Pancreas (tissue), 10 donors: ENCODE measurements at regions not wholly inside any gene's neighbourhood (a gene's known extent, or its start where the extent isn't known, plus 50 kb on each side); places are given as distances from the start of the nearest gene placed in this dataset.

Source experiments
- ATAC-seq, 4 donors: fragments of 200-7000 bp; cut with Tn5 transposase; one replicate each; pipeline versions ENCODE4 v1.8.0 to v1.9.1; 2020; ENCODE audit warnings: mild to moderate bottlenecking in 4 of 4, moderate library complexity in 4 of 4
- DNase-seq, 6 donors: peaks; one replicate each; pipeline ENCODE4 v3.0.0-alpha.2; 2020
- FAIRE-seq: peaks from 2 replicates; lab custom pipeline; 2012; peaks lifted over from hg19 to GRCh38; lab: Jason Lieb, UNC
- H3K27ac ChIP-seq, 4 donors: fragments of 200-600 bp; sonication (generic); 1 replicate in 3 of 4; 2 replicates in 1 of 4; pipeline versions ENCODE4 v1.5.0 to v1.8.0; 2020
- H3K27me3 ChIP-seq, 4 donors: fragments of 200-600 bp; one replicate each; pipeline ENCODE4 v1.8.0; 2021
- H3K36me3 ChIP-seq, 3 donors: fragments of 200-600 bp; sonication (generic) in 1 of 3; one replicate each; pipeline versions ENCODE4 v1.5.0 to v1.8.0; 2020 to 2021
- H3K4me1 ChIP-seq, 3 donors: fragments of 200-600 bp; one replicate each; pipeline ENCODE4 v1.8.0; 2021
- H3K4me3 ChIP-seq, 4 donors: fragments of 200-600 bp; sonication (generic) in 2 of 4; one replicate each; pipeline versions ENCODE4 v1.5.0 to v1.8.0; 2020 to 2021
- H3K9me3 ChIP-seq, 4 donors: fragments of 200-600 bp; one replicate each; pipeline ENCODE4 v1.8.0; 2021
- CTCF ChIP-seq, 4 donors: fragments of 200-600 bp; sonication (generic) in 3 of 4; IDR thresholded peaks; one replicate each; pipeline versions ENCODE4 v1.5.0 to v1.8.0; 2021; ENCODE audit warnings: antibody characterized with exemption in 4 of 4
- WGBS, 2 donors: extraction: QIAGEN DNeasy Blood & Tissue Kit; methylation state at CpG; one replicate each; pipeline ENCODE4 v1.1.7; 2013; 5-methylcytosine and 5-hydroxymethylcytosine counted together
- intact Hi-C, 3 donors: fragments of 100-400 bp; cut with DNase I; formaldehyde crosslinking; loops; one replicate each; pipeline versions ENCODE4 v1.11.1 to v1.14.2; 2022
- donor health status: healthy with polysubstance abuse.
- donor health status: DM: no; HTN: no; CAD: no; lungs with moderate emphysema.
- donor health status: DM: no; HTN: no; CAD: no.
- donor health status: control.
- donor health status: control.
- donor health status: Bipolar disorder and iron deficiency.
- donor health status: DM: yes; HTN: yes; CAD: no.
- donor health status: DM: no; HTN: no; CAD: no.
- donor health status: DM: no; HTN: no; CAD: no.
- donor health status: DM: yes; HTN: yes; CAD: no.

GRCh38 chr17:79322211-79323123 is 247.8 kb downstream of the ENGASE start:
- Histone ChIP-seq H3K9me3 (no peaks in the 10 kb centered on the region), H3K4me1 (no peaks in the 10 kb centered on the region), H3K4me3 (no peak overlapping the region), H3K27ac (no peak overlapping the region), H3K36me3 (no peaks in the 10 kb centered on the region), H3K27me3 (no peaks in the 10 kb centered on the region)
- FAIRE-seq = no peak
- ATAC-seq = no peak
- peak in 2 of 6 donors; percentile 13 to 43 for DNase-seq
- 51 to 57% methylated on average over 14 of the region's 14 CpGs for WGBS, 2 donors
- TF ChIP-seq CTCF (IDR thresholded peaks at IDR 0.05) = no peak
- intact Hi-C loops = no loop called here

GRCh38 chr17:79320331-79320730 is 245.7 kb downstream of the ENGASE start:
- FAIRE-seq (no peak), ATAC-seq (no peak), DNase-seq (peak in 1 of 6 donors; percentile 5)
- Histone ChIP-seq H3K27ac (no peak overlapping the region), H3K4me1 (peaks cover 0 to 5% (median 0%) of the 10 kb centered on the region in 3 donors), H3K4me3 (no peak overlapping the region), H3K36me3 (no peaks in the 10 kb centered on the region), H3K27me3 (no peaks in the 10 kb centered on the region), H3K9me3 (no peaks in the 10 kb centered on the region)
- intact Hi-C loops = no loop called here
- WGBS, 2 donors = 58% methylated on average over 7 of the region's 7 CpGs
- no peak for TF ChIP-seq CTCF (IDR thresholded peaks at IDR 0.05)

GRCh38 chr17:79317916-79318315 is 243.3 kb downstream of the ENGASE start:
- no peak for FAIRE-seq
- no peak for TF ChIP-seq CTCF (IDR thresholded peaks at IDR 0.05)
- intact Hi-C loops = no loop called here
- H3K4me3 ChIP-seq = no peak overlapping the region
- no peaks in the 10 kb centered on the region for H3K36me3 ChIP-seq
- peaks cover 0 to 5% (median 0%) of the 10 kb centered on the region in 3 donors for H3K4me1 ChIP-seq
- H3K27me3 ChIP-seq = no peaks in the 10 kb centered on the region
- DNase-seq = no peak
- no peaks in the 10 kb centered on the region for H3K9me3 ChIP-seq
- no peak for ATAC-seq
- H3K27ac ChIP-seq = no peak overlapping the region
- 83 to 84% methylated on average over 5 of the region's 5 CpGs for WGBS, 2 donors

GRCh38 chr17:79316805-79317204 is 242.2 kb downstream of the ENGASE start:
- H3K36me3 ChIP-seq = no peaks in the 10 kb centered on the region
- no peak for FAIRE-seq
- no peak for DNase-seq
- H3K4me1 ChIP-seq = peaks cover 0 to 5% (median 0%) of the 10 kb centered on the region in 3 donors
- H3K27ac ChIP-seq = no peak overlapping the region
- TF ChIP-seq CTCF (IDR thresholded peaks at IDR 0.05) = no peak
- intact Hi-C loops = no loop called here
- no peaks in the 10 kb centered on the region for H3K9me3 ChIP-seq
- H3K27me3 ChIP-seq = no peaks in the 10 kb centered on the region
- 30 to 38% methylated on average over 6 of the region's 6 CpGs for WGBS, 2 donors
- H3K4me3 ChIP-seq = no peak overlapping the region
- ATAC-seq = peak in 1 of 4 donors; percentile 41
